ENCODE measurements at regions not wholly inside any gene's neighbourhood (a gene's known extent, or its start where the extent isn't known, plus 50 kb on each side); places are given as distances from the start of the nearest gene placed in this dataset.

DNA sequence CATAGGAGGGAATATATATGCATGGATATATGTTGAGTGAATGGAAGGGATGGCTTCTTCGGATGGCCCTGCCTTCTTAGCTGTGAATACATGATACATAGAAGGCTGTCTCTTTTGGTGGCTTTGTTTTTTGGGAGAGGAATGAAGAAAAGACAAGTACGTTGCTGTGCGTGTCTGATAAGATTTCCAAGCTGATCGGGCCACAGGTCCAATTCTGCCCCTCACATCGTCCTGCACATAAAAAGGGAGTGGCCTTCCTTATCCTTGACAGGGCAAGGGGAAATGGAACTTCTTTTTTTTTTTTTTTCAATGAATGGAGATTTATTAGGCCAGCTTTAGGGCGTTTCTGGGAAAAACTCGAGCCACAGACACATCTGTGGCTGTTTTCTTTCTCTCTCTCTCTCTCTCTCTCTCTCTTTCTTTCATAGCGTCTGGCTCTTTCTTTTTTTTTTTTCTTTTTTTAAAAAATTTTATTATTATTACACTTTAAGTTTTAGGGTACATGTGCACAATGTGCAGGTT is 103.8 kb upstream of the SPATA13 start:
- TF ChIP-seq, protein P1, sequence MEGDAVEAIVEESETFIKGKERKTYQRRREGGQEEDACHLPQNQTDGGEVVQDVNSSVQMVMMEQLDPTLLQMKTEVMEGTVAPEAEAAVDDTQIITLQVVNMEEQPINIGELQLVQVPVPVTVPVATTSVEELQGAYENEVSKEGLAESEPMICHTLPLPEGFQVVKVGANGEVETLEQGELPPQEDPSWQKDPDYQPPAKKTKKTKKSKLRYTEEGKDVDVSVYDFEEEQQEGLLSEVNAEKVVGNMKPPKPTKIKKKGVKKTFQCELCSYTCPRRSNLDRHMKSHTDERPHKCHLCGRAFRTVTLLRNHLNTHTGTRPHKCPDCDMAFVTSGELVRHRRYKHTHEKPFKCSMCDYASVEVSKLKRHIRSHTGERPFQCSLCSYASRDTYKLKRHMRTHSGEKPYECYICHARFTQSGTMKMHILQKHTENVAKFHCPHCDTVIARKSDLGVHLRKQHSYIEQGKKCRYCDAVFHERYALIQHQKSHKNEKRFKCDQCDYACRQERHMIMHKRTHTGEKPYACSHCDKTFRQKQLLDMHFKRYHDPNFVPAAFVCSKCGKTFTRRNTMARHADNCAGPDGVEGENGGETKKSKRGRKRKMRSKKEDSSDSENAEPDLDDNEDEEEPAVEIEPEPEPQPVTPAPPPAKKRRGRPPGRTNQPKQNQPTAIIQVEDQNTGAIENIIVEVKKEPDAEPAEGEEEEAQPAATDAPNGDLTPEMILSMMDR (IDR thresholded peaks at IDR 0.05), result no peak
- no peak for TF ChIP-seq POLR2A (IDR thresholded peaks at IDR 0.05)
